GM12892 (cell line): ENCODE measurements at regions not wholly inside any gene's neighbourhood (a gene's known extent, or its start where the extent isn't known, plus 50 kb on each side); places are given as distances from the start of the nearest gene placed in this dataset.

Experiments used
- POLR2AphosphoS5 ChIP-seq: IDR thresholded peaks from 2 replicates; pipeline ENCODE4 v1.6.1; 2011; ENCODE audit warnings: low read depth, low read length, control low read depth
- TAF1 ChIP-seq: IDR thresholded peaks from 2 replicates; pipeline ENCODE4 v1.6.1; 2011; ENCODE audit warnings: low read depth, mild to moderate bottlenecking, control low read depth, low read length, borderline replicate concordance

- TF ChIP-seq TAF1 = no peak
- TF ChIP-seq POLR2AphosphoS5 = no peak
Observed at GRCh38 chr2:31654241-31654640, 73.5 kb upstream of the SRD5A2 start.
